NCI-H2107 (cell line): ENCODE measurements at regions not wholly inside any gene's neighbourhood (a gene's known extent, or its start where the extent isn't known, plus 50 kb on each side); places are given as distances from the start of the nearest gene placed in this dataset.
"Not testable (repeated sequence)": the region's sequence is repeated elsewhere in the genome, so short reads cannot be mapped to it uniquely, and the experiment has no call there.

Source experiments
- DNase-seq: peaks from one replicate; lab custom pipeline; 2025; lab: John Stamatoyannopoulos, UW

DNA sequence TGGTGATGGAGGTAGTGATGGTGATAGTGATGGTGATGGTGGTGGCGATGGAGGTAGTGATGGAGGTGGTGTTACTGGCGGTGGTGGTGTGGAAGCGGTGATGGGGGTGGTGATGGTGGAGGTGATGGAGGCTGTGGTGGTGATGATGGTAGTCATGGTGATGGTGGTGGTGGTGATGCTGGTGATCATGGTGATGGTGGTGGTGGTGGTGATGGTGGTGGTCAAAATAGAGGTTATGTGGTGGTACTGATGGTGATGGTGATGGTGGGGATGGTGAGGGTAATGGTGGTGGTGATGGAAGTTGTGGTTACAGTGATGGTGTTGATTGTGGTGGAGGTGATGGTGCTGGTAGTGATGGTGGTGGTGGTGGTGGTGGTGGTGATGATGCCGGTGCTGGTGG is 199.2 kb downstream of the IGLL1 start:
- DNase-seq = no peak

DNA sequence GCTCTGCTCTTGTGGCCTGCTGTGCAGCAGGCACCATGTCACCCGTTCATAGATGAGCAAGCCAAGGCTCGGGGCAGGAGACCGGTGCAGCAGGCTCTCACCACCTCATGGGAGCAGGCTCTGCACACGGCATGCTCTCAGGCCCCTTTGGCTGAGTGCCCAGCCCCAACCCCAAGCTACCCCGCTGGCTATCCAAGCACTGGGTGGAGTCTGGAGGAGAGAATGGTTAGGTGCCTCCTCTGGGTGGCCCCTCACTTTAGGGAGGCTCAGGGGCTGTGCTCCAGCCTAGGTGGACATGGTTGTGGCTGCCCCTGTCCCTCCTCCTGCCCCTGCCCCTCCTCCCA is 199.9 kb downstream of the IGLL1 start:
- peak; percentile 34 for DNase-seq

DNA sequence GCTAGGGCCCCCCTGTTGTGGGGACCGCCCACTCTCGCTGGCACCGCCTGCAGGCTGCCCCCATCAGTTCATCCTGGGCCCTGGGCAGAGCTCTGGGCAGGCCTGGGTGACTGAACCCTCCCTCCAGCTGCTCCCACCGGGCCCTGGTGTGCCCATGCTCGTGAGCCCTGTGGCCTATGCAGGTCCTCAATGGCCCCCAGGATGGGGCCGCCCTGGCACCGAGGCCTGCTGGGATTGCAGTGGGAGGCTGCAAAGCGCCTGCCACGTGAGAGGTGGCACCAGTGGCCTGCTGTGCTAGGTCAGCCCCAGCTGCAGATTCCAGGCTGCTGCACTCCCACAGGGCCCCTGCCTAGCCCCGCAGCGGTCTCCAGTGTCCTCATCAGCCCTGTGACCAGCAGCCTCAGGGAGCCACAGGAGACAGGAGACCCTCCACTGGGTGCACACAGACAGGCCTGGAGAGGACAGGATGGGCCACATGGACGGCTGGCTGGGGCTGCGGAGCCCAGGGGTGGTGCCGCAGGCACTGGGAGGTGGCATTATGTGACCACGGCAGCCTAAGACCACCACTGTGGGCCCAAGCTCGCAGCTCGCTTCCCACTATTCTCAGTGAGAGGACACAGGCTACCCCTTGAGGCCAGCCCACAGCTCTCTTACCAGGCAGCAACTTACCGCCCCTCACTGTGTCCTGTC is 199.4 kb downstream of the BCR start:
- DNase-seq = not testable (repeated sequence)

DNA sequence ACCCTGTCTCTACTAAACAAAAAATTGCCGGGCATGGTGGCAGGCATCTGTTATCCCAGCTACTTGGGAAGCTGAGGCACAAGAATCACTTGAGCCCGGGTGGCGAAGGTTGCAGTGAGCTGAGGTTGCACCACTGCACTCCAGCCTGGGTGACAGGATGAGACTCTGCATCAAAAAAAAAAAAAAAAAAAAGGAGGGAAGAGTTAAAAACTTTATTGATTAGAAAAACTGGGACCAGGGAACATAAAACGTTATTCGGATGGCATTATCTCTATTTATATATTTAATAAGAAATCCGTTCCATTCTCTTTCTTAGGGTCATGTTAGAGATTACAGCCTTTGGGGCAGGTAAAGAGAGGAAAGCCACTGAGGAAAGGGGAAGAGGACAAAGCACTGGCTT is 197.5 kb downstream of the BCR start:
- no peak for DNase-seq

DNA sequence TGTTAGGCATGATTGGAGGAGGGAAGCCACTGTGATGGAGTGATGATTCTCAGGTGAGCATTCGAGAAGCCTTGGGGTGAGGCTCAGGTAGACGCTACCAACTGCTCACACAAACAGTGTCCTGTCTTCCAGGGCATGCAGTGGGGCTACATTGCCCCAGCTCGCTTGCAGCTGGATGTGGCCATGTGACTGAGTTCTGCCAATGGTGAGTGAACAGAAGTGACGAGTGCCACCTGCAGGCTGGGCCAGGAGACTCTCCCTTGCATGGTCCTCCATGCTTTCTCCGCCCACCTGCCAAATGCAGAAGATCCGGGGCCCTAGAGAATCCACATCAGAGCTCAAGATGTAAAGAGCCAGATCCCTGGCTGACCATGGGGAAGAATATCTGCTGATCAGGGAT is 195.9 kb downstream of the BCR start:
- DNase-seq = no peak

DNA sequence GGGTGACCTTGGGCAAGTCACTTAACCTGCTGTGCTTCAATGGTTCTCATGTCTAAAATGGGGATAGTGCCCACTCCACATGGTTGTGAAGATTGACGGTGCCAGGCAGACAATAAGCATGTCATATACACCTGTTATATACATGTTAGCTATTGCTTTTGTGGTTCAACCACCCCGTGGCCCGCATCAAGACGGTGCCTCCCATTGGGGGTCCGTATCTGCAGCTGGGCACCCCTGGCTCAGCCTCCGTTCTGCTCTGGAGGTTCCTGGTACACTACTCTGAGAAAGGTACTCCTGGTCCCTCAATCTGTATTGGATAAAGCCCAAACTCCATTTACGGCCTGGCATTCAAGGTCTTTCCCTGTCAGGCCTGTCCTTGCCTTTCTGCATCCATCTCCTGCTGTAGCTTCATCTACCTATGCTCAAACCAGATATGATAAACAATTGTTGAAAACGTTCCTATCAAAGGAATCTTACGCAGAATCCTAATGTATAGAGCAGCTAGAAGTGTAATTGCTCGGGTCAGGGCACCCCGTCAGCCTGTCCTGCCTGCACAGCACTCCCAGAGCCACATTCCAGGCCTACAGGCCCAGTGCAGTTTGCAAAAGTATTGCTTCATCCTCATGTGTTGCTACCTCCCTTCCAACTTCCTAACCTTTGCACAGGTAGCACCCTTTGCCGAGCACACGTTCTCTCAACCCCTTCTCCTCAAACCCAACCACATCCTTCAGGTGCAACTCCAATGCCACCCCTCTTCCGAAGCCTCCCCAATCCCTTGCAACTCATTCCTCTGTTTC is 194.9 kb downstream of the BCR start:
- DNase-seq = no peak

DNA sequence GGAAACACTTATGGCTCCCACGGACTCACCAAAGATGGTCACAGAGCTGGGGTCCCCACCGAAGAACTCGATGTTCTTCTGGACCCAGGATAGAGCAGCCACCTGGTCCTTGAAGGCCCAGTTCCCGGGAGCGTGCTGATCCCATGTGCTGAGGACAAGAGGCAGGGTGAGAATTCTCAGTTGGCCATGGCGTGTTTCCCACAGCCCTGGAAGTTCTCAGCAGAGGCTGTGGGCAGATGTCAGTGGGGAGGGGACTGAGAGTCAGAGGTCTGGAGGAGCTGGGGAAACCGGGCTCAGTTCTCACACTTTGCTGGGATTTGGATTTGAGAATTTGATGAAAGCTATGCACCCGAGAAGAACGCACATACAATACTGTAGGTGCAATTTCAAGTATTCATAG is 193.3 kb downstream of the BCR start:
- DNase-seq = no peak

DNA sequence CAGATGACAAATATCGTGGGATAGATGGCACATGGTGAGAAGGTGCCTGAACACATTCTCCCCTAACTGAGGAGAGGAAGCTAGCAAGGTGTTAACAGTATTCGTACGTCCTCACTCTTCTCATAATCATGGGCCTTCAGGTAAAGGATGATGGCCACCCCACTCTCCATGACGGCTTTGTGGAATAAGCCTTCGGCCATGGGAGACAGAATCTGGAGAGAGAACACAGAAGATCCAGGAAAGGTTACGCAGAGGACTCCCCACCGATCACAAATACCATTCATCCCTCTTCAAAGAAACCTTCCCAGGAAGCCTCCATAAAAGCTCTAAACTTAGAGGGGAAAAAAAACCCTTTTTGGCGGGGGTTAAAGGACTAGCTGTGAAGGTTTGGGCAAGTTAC is 189.9 kb downstream of the BCR start:
- no peak for DNase-seq

DNA sequence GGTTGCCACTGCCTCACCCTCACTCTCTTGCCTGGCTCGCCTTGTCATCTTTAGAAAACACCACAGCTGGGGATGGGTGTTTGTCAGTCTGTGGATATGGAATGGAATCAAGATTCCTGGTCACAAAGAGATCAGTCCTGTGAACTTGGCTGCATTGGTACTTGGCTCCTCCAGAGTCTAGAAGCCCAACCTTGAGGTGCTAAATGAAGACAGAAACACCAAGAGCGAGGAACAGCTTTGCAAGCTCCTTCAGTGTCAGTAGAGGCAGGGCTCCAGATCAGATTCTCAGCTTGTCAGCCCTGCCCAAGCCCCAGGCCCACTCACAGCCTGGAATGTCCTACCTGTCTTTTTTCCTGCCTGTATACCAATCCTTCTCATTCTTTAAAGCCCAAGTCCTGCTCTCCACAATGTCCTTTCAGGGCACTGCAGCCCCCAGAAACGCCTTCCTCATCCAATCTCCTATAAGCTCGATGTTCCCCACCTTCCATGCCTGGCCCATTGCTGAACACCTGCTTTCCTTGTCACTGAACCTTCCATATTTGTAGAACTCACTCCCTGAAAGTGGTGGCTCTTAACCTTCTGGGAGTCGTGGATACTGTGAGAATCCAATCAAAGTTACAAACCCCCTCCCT is 188.9 kb downstream of the BCR start:
- no peak for DNase-seq
